Liver (tissue), 8 donors: ENCODE measurements at regions not wholly inside any gene's neighbourhood (a gene's known extent, or its start where the extent isn't known, plus 50 kb on each side); places are given as distances from the start of the nearest gene placed in this dataset.

Experiments
- DNase-seq: peaks from one replicate; pipeline ENCODE4 v3.0.0-alpha.2; 2017; ENCODE audit warnings: low spot score
- H3K27ac ChIP-seq, 2 donors: one replicate each; pipeline ENCODE4 v1.7.0; 2013; ENCODE audit warnings: inconsistent platforms in 2 of 2, low read length in 2 of 2, control low read depth in 1 of 2, low read depth in 1 of 2, mild to moderate bottlenecking in 1 of 2
- H3K27me3 ChIP-seq, 4 donors: one replicate each; pipeline versions ENCODE4 v1.6.1 to v1.7.0; 2013; ENCODE audit warnings: low read length in 3 of 4, inconsistent platforms in 1 of 4, mild to moderate bottlenecking in 1 of 4, moderate library complexity in 1 of 4; ENCODE audit not compliant: control insufficient read depth in 4 of 4, insufficient read depth in 4 of 4
- H3K36me3 ChIP-seq, 4 donors: one replicate each; pipeline versions ENCODE4 v1.6.1 to v1.7.0; 2013; ENCODE audit warnings: low read length in 3 of 4, mild to moderate bottlenecking in 3 of 4, low read depth in 1 of 4, moderate library complexity in 1 of 4; ENCODE audit not compliant: control insufficient read depth in 4 of 4, insufficient read depth in 3 of 4
- H3K4me1 ChIP-seq, 4 donors: one replicate each; pipeline versions ENCODE4 v1.6.1 to v1.7.0; 2013; ENCODE audit warnings: low read length in 3 of 4, mild to moderate bottlenecking in 3 of 4, moderate library complexity in 1 of 4; ENCODE audit not compliant: control insufficient read depth in 4 of 4, insufficient read depth in 4 of 4
- H3K4me3 ChIP-seq, 3 donors: one replicate each; pipeline versions ENCODE4 v1.6.1 to v1.7.0; 2013; ENCODE audit warnings: low read length in 3 of 3, control low read depth in 1 of 3, low read depth in 1 of 3, mild to moderate bottlenecking in 1 of 3
- H3K9ac ChIP-seq, 2 donors: one replicate each; pipeline ENCODE4 v1.7.0; 2013; ENCODE audit warnings: low read length in 2 of 2, mild to moderate bottlenecking in 2 of 2, moderate library complexity in 2 of 2, control low read depth in 1 of 2, low read depth in 1 of 2
- H3K9me3 ChIP-seq, 4 donors: one replicate each; pipeline versions ENCODE4 v1.6.1 to v1.7.0; 2013; ENCODE audit warnings: low read length in 3 of 4; ENCODE audit not compliant: control insufficient read depth in 4 of 4
- ATF3 ChIP-seq: IDR thresholded peaks from 2 replicates; pipeline ENCODE4 v1.6.1; 2016; ENCODE audit warnings: antibody characterized with exemption
- EGR1 ChIP-seq, 2 donors: IDR thresholded peaks; 2 replicates each; pipeline ENCODE4 v1.6.1; 2016 to 2018; ENCODE audit warnings: antibody characterized with exemption in 2 of 2, low read depth in 2 of 2
- FOXA1 ChIP-seq: IDR thresholded peaks from 2 replicates; pipeline ENCODE4 v1.6.1; 2016; ENCODE audit warnings: antibody characterized with exemption
- FOXA2 ChIP-seq: IDR thresholded peaks from 2 replicates; pipeline ENCODE4 v1.6.1; 2016; ENCODE audit warnings: antibody characterized with exemption
- GABPA ChIP-seq, 2 donors: IDR thresholded peaks in 1 of 2; conservative IDR thresholded peaks in 1 of 2; 2 replicates each; pipeline ENCODE4 v1.6.1; 2016; ENCODE audit warnings: antibody characterized with exemption in 2 of 2, mild to moderate bottlenecking in 1 of 2, moderate library complexity in 1 of 2
- HNF4A ChIP-seq, 2 donors: conservative IDR thresholded peaks; 2 replicates each; pipeline ENCODE4 v1.6.1; 2016; ENCODE audit warnings: antibody characterized with exemption in 2 of 2, mild to moderate bottlenecking in 2 of 2
- JUND ChIP-seq, 2 donors: IDR thresholded peaks; 2 replicates each; pipeline ENCODE4 v1.6.1; 2016; ENCODE audit warnings: antibody characterized with exemption in 2 of 2
- RAD21 ChIP-seq, 2 donors: IDR thresholded peaks; 2 replicates each; pipeline ENCODE4 v1.6.1; 2016; ENCODE audit warnings: antibody characterized with exemption in 2 of 2, mild to moderate bottlenecking in 2 of 2
- RXRA ChIP-seq, 2 donors: IDR thresholded peaks; 2 replicates each; pipeline ENCODE4 v1.6.1; 2017 to 2018; ENCODE audit warnings: antibody characterized with exemption in 2 of 2, mild to moderate bottlenecking in 1 of 2
- SP1 ChIP-seq: IDR thresholded peaks from 2 replicates; pipeline ENCODE4 v1.6.1; 2018; ENCODE audit warnings: antibody characterized with exemption, mild to moderate bottlenecking
- WGBS: extraction: QIAGEN DNeasy Blood & Tissue Kit; methylation state at CpG from one replicate; pipeline ENCODE4 v1.1.7; 2013; 5-methylcytosine and 5-hydroxymethylcytosine counted together
- TF ChIP-seq, protein P1 (sequence below): fragments of 150-350 bp; IDR thresholded peaks from 2 replicates; pipeline ENCODE4 v1.5.1; 2017; ENCODE audit warnings: improper control_type of control experiment, low read depth, low read length; ENCODE audit not compliant: missing input control
- TF ChIP-seq, protein P2 (sequence below): IDR thresholded peaks from 2 replicates; pipeline ENCODE4 v1.6.1; 2016; ENCODE audit warnings: antibody characterized with exemption
- donor health status: healthy.
- donor health status: healthy.
- donor health status: healthy.
- donor health status: healthy.
- donor health status: healthy.

GRCh38 chr15:39198044-39199000 is 382.6 kb upstream of the THBS1 start:
- Histone ChIP-seq H3K36me3 (no peaks in the 10 kb centered on the region), H3K4me1 (no peaks in the 10 kb centered on the region), H3K27ac (no peak overlapping the region), H3K27me3 (no peaks in the 10 kb centered on the region), H3K9me3 (no peaks in the 10 kb centered on the region), H3K4me3 (no peak overlapping the region), H3K9ac (no peak overlapping the region)
- TF ChIP-seq FOXA2 (no peak), HNF4A (conservative IDR thresholded peaks at IDR 0.05) (no peak), RXRA (IDR thresholded peaks at IDR 0.05) (no peak)
- DNase-seq: no peak
- 84% methylated on average over 6 of the region's 6 CpGs for WGBS

DNA sequence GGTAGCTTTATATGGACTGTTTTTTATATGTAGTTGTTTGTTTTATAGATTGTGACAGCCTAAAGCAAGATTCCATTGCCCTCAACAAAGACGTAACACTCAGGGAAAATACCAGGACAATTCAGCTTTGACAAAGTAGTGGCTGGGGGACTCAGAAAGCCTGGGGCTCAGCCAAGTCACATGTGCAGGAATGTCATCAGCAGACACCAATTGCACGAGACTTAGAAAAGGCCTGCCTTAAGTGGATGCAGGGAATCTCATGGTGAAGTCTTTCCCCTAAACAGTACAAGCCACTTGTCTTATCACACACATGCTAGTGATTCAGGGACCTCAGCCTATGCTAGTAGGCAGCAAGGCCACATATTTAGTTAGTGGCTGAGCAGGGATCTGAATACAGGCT is 381.8 kb upstream of the THBS1 start:
- Histone ChIP-seq H3K27ac (no peak overlapping the region), H3K9ac (no peak overlapping the region), H3K27me3 (no peaks in the 10 kb centered on the region), H3K36me3 (no peaks in the 10 kb centered on the region), H3K4me3 (no peak overlapping the region), H3K9me3 (no peaks in the 10 kb centered on the region), H3K4me1 (no peaks in the 10 kb centered on the region)
- 74% methylated on average over 2 of the region's 2 CpGs for WGBS
- TF ChIP-seq GABPA (IDR thresholded peaks at IDR 0.05 in 1 of 2, conservative IDR thresholded peaks at IDR 0.05 in 1 of 2) (no peak), FOXA1 (no peak), RAD21 (IDR thresholded peaks at IDR 0.05) (no peak), SP1 (no peak), EGR1 (IDR thresholded peaks at IDR 0.05; ENCODE audit: low read depth in 2 of 2) (no peak), JUND (IDR thresholded peaks at IDR 0.05) (no peak)
- TF ChIP-seq, protein P1, sequence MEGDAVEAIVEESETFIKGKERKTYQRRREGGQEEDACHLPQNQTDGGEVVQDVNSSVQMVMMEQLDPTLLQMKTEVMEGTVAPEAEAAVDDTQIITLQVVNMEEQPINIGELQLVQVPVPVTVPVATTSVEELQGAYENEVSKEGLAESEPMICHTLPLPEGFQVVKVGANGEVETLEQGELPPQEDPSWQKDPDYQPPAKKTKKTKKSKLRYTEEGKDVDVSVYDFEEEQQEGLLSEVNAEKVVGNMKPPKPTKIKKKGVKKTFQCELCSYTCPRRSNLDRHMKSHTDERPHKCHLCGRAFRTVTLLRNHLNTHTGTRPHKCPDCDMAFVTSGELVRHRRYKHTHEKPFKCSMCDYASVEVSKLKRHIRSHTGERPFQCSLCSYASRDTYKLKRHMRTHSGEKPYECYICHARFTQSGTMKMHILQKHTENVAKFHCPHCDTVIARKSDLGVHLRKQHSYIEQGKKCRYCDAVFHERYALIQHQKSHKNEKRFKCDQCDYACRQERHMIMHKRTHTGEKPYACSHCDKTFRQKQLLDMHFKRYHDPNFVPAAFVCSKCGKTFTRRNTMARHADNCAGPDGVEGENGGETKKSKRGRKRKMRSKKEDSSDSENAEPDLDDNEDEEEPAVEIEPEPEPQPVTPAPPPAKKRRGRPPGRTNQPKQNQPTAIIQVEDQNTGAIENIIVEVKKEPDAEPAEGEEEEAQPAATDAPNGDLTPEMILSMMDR: no peak
- DNase-seq: no peak

DNA sequence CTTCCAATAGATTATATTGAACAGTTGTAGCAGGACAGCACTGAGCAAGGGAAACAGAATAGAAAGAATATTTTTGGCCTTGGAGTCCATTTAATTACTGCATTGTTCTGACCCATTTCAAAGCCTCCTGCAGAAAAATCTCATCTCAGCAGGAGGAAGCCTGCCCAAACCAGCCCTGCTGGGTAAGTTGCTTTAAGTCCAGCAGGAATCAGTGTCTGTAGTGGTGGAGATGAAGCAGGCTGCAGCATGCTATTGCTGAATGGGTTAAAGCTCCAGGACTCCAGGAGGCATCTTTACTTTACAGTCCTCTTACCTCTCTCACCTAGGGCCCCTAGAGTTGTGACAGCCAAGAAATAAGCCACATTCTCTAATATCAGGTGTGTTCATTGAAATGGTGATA is 380.3 kb upstream of the THBS1 start:
- no peak overlapping the region for H3K9ac ChIP-seq
- no peaks in the 10 kb centered on the region for H3K9me3 ChIP-seq
- H3K27ac ChIP-seq: no peak overlapping the region
- DNase-seq: no peak
- TF ChIP-seq, protein P1: no peak
- TF ChIP-seq GABPA (IDR thresholded peaks at IDR 0.05 in 1 of 2, conservative IDR thresholded peaks at IDR 0.05 in 1 of 2) (no peak), RXRA (IDR thresholded peaks at IDR 0.05) (no peak), HNF4A (conservative IDR thresholded peaks at IDR 0.05) (no peak), JUND (IDR thresholded peaks at IDR 0.05) (no peak), FOXA1 (no peak), ATF3 (no peak)
- TF ChIP-seq, protein P2, sequence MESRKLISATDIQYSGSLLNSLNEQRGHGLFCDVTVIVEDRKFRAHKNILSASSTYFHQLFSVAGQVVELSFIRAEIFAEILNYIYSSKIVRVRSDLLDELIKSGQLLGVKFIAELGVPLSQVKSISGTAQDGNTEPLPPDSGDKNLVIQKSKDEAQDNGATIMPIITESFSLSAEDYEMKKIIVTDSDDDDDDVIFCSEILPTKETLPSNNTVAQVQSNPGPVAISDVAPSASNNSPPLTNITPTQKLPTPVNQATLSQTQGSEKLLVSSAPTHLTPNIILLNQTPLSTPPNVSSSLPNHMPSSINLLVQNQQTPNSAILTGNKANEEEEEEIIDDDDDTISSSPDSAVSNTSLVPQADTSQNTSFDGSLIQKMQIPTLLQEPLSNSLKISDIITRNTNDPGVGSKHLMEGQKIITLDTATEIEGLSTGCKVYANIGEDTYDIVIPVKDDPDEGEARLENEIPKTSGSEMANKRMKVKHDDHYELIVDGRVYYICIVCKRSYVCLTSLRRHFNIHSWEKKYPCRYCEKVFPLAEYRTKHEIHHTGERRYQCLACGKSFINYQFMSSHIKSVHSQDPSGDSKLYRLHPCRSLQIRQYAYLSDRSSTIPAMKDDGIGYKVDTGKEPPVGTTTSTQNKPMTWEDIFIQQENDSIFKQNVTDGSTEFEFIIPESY: no peak
- H3K36me3 ChIP-seq: no peaks in the 10 kb centered on the region
- no peaks in the 10 kb centered on the region for H3K4me1 ChIP-seq
- H3K4me3 ChIP-seq: no peak overlapping the region
- no peaks in the 10 kb centered on the region for H3K27me3 ChIP-seq
